MCF 10A (cell line): ENCODE measurements at regions not wholly inside any gene's neighbourhood (a gene's known extent, or its start where the extent isn't known, plus 50 kb on each side); places are given as distances from the start of the nearest gene placed in this dataset.

ENCODE experiments used
- BruUV-seq: library from RNA; stranded (reverse); fragments of 400-500 nt; replicated peaks from 2 replicates; lab custom pipeline; 2021; lab: Mats Ljungman, UMichigan
- CTCF ChIA-PET: fragments of 300-600 bp; sonication (Branson Sonifier 250); formaldehyde crosslinking; extraction: SDS; loops from one replicate; lab custom pipeline; 2021; ENCODE audit warnings: antibody characterized with exemption, inconsistent platforms; lab: Yijun Ruan, JAX
- POLR2A ChIA-PET: fragments of 300-600, 350-650 bp; sonication (Branson Sonifier 250); formaldehyde crosslinking; extraction: SDS; loops from one replicate; lab custom pipeline; 2020; ENCODE audit warnings: antibody characterized with exemption, inconsistent platforms; lab: Yijun Ruan, JAX
- DNase-seq: peaks from one replicate; pipeline ENCODE4 v3.0.0-alpha.2; 2018; ENCODE audit not compliant: unreplicated experiment
- H3K27ac Mint-ChIP-seq: one replicate; pipeline ENCODE4 v1.8.0; 2022; ENCODE audit warnings: mild to moderate bottlenecking, low read depth, mixed read lengths; ENCODE audit not compliant: unreplicated experiment
- H3K27me3 Mint-ChIP-seq: one replicate; pipeline ENCODE4 v1.8.0; 2022; ENCODE audit warnings: mixed read lengths; ENCODE audit not compliant: insufficient read depth, unreplicated experiment
- H3K36me3 Mint-ChIP-seq: one replicate; pipeline ENCODE4 v1.8.0; 2022; ENCODE audit warnings: mild to moderate bottlenecking, moderate library complexity, mixed read lengths; ENCODE audit not compliant: insufficient read depth, unreplicated experiment
- H3K4me1 Mint-ChIP-seq: one replicate; pipeline ENCODE4 v1.8.0; 2022; ENCODE audit warnings: mixed read lengths; ENCODE audit not compliant: insufficient read depth, unreplicated experiment
- H3K4me3 Mint-ChIP-seq: one replicate; pipeline ENCODE4 v1.8.0; 2022; ENCODE audit warnings: mild to moderate bottlenecking, moderate library complexity, mixed read lengths; ENCODE audit not compliant: unreplicated experiment
- H3K9me3 Mint-ChIP-seq: one replicate; pipeline ENCODE4 v1.8.0; 2022; ENCODE audit warnings: mixed read lengths; ENCODE audit not compliant: unreplicated experiment
- intact Hi-C: fragments of 100-400 bp; cut with micrococcal nuclease; formaldehyde crosslinking; loops from 2 replicates; pipeline ENCODE4 v1.14.1; 2022
- TF ChIP-seq, protein P1 (sequence below): fragments of 200-600 bp; IDR thresholded peaks from one replicate; pipeline ENCODE4 v1.8.0; 2022; ENCODE audit warnings: antibody characterized with exemption, mild to moderate bottlenecking; ENCODE audit not compliant: unreplicated experiment

DNA sequence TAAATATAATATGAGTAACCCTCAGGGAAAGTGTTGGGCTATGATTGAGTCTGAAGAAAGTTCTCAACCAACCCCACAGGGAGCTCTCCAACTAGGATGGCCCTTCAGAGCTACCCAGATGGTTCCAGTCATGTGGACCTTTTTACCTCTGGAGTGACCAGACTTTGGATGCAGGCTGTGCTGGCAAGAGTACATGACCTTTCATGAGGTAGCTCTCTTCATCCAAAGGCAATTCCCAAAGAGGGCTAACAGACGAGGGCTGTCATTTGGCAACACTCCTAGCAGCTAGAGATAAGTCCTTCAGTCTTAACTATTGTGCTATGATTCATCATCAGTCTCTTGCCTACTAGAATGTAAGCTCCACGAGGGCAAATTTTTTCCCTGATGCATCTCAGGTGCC is 75.4 kb downstream of the DUSP6 start:
- no peaks in the 10 kb centered on the region for H3K9me3 Mint-ChIP-seq

DNA sequence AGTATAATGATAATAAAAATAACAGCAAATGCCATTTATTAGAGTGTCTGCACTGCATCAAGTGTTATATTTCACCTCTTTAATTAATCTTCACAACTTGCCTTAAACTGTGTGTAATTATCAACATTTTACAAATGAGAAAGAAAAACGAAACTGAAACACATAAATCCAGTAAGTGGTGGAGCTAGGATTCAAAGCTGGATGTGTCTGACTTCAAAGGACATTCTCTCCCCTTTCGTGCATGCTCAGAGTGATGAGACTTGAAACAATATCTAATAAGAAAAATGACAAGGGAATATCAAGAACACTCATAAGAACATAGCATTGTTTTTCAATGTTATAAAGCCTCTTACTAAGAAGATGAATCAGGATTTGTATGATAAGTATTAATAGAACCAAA is 78.8 kb downstream of the DUSP6 start:
- POLR2A ChIA-PET: no interaction called here

More for the DNA sequence above, 75.4 kb downstream of the DUSP6 start:
- Mint-ChIP-seq H3K36me3 (no peaks in the 10 kb centered on the region), H3K27me3 (no peaks in the 10 kb centered on the region), H3K4me3 (no peak overlapping the region), H3K27ac (no peak overlapping the region), H3K4me1 (no peaks in the 10 kb centered on the region)
- BruUV-seq: no TSS peak
- POLR2A ChIA-PET: no interaction called here
- TF ChIP-seq, protein P1, sequence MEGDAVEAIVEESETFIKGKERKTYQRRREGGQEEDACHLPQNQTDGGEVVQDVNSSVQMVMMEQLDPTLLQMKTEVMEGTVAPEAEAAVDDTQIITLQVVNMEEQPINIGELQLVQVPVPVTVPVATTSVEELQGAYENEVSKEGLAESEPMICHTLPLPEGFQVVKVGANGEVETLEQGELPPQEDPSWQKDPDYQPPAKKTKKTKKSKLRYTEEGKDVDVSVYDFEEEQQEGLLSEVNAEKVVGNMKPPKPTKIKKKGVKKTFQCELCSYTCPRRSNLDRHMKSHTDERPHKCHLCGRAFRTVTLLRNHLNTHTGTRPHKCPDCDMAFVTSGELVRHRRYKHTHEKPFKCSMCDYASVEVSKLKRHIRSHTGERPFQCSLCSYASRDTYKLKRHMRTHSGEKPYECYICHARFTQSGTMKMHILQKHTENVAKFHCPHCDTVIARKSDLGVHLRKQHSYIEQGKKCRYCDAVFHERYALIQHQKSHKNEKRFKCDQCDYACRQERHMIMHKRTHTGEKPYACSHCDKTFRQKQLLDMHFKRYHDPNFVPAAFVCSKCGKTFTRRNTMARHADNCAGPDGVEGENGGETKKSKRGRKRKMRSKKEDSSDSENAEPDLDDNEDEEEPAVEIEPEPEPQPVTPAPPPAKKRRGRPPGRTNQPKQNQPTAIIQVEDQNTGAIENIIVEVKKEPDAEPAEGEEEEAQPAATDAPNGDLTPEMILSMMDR: no peak
- CTCF ChIA-PET: interaction anchor here (0.6 to 0.9 kb wide), 2 partner anchors 11 to 238 kb away, joined by 3 to 5 read pairs; no protein-coding TSS in a partner anchor
- no peak for DNase-seq
- intact Hi-C loops: no loop called here

DNA sequence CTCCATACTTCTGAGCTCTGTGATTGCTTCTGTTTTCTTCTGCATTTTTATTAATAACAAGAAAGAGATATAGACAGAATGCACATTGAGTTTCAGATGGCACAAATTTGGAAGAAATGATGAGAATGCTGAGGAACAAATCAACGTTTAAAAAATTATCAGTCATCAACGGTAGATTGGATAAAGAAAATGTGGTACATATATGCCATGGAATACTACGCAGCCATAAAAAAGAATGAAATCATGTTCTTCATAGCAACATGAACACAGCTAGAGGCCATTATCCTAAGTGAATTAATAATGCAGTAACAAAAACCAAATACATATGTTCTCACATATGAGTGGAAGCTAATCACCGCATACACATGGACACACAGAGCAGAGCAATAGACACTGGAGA is 81.8 kb downstream of the DUSP6 start:
- H3K27ac Mint-ChIP-seq: no peak overlapping the region
- no peak overlapping the region for H3K4me3 Mint-ChIP-seq
- no peaks in the 10 kb centered on the region for H3K36me3 Mint-ChIP-seq
- no TSS peak for BruUV-seq
- DNase-seq: no peak
- peaks cover 6% of the 10 kb centered on the region for H3K9me3 Mint-ChIP-seq
- H3K27me3 Mint-ChIP-seq: no peaks in the 10 kb centered on the region
- TF ChIP-seq, protein P1: no peak
- intact Hi-C loops: no loop called here
- POLR2A ChIA-PET: no interaction called here
- CTCF ChIA-PET: no interaction called here
- no peaks in the 10 kb centered on the region for H3K4me1 Mint-ChIP-seq

More for the DNA sequence above, 78.8 kb downstream of the DUSP6 start:
- intact Hi-C loops: no loop called here
- H3K4me3 Mint-ChIP-seq: no peak overlapping the region
- CTCF ChIA-PET: no interaction called here
- peaks cover 6% of the 10 kb centered on the region for H3K9me3 Mint-ChIP-seq
- no peak for DNase-seq
- no peaks in the 10 kb centered on the region for H3K36me3 Mint-ChIP-seq
- no peak overlapping the region for H3K27ac Mint-ChIP-seq
- no peaks in the 10 kb centered on the region for H3K4me1 Mint-ChIP-seq
- no TSS peak for BruUV-seq
- H3K27me3 Mint-ChIP-seq: no peaks in the 10 kb centered on the region
- TF ChIP-seq, protein P1: no peak

DNA sequence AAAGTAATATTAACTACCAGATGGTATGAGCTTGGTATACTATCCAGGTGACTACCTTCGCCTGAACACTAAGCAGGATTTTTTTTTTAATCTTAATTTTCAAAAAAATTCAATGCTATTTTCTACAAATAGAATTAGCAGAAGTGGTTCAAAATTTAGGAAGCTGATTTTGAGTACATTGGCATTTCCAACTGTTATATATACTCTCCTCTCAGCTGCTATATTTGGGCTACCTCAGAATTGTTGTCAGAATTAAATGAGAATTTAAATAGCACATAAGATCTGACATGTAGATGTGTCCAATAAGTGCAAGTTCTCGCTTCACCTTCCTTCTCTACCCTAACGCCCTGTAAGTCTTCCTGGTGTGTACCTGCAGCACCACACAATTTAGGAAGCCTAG is 83.1 kb downstream of the DUSP6 start:
- POLR2A ChIA-PET: interaction anchor here (0.6 to 1.2 kb wide), 4 partner anchors 8 to 169 kb away, joined by 3 to 5 read pairs (median 4); no protein-coding TSS in a partner anchor
- Mint-ChIP-seq H3K36me3 (no peaks in the 10 kb centered on the region), H3K27me3 (no peaks in the 10 kb centered on the region), H3K4me3 (no peak overlapping the region), H3K9me3 (peaks cover 6% of the 10 kb centered on the region), H3K4me1 (no peaks in the 10 kb centered on the region), H3K27ac (no peak overlapping the region)
- BruUV-seq: no TSS peak
- CTCF ChIA-PET: interaction anchor here (0.5 kb wide), 1 partner anchor 84 kb away, joined by 4 read pairs; no protein-coding TSS in a partner anchor
- TF ChIP-seq, protein P1: no peak
- DNase-seq: no peak
- intact Hi-C loops: no loop called here
